ENCODE measurements at regions not wholly inside any gene's neighbourhood (a gene's known extent, or its start where the extent isn't known, plus 50 kb on each side); places are given as distances from the start of the nearest gene placed in this dataset.

DNA sequence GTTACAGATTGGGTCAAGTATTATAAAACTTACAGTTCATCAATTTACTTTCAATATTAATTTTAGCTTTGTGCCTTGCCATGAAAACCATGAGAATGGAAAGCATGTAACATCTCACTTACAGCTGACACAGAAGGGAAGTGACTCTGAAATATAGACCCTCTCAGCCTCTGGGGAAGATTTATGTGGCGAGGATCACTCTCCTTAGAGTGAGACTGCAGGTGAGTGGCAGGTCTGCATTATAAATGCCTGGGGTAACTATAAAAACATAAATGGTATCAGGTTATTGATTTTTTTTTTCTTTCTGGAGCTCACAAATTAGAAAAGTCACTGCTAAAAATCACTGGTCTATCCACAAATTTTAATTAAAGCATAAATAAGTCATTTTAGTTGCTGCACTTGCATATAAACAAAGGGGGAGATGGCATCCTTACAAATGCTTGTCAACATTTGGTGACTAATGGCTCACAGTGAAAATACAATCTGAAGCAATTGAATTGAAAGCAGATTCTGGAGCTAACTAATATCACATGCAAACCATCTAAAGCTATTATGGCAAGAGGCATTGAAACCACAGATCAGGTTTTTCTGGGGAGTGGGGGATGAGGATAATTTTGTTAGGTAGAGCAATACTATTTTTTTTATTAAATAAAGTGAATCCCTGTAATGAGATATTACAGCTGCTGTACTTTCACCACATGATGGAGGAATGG lies 200.9 kb downstream of the TM2D1 start:
- no peak for DNase-seq (ENCODE audit: low read depth in 3 of 3, low spot score in 1 of 3)

DNA sequence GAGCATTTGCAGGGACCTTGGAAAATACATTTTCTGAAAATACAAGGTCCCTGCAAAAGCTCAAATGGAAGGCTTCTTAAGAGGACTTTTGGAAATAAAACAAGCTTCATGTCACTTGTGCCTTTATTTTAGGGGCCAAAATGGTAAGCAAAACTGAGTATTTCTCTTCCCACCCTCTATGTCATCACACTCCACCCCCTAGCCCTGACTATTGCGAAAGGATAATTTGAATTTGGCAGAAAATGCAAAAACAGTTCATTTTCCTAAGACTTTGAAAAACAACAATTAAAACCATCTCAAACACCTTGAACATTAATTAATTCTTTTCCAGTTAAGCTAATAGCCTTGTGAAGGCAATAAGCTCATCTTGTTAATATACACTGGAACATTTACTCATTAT lies 201.7 kb downstream of the TM2D1 start:
- DNase-seq (ENCODE audit: low read depth in 3 of 3, low spot score in 1 of 3), result no peak

GRCh38 chr1:61520401-61520800 lies 204.5 kb downstream of the TM2D1 start:
- DNase-seq (ENCODE audit: low read depth in 3 of 3, low spot score in 1 of 3), result no peak

DNA sequence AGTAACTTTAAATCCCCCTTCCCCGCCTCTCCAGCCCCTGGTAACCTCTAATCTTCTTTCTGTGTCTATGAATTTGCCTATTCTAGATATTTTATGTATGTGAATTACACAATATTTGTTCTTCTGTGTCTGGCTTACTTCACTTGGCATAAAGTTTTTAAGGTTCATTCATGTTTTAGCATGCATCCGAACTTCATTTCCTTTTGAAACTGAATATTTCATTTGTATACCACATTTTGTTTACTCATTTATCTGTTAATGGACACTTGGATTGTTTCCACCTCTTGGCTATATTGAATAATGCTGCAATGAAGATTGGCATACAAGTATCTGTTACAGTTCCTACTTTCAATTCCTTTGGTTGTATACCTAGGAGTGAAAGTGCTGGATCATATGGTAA lies 205.3 kb downstream of the TM2D1 start:
- no peak for DNase-seq (ENCODE audit: low read depth in 3 of 3, low spot score in 1 of 3)

DNA sequence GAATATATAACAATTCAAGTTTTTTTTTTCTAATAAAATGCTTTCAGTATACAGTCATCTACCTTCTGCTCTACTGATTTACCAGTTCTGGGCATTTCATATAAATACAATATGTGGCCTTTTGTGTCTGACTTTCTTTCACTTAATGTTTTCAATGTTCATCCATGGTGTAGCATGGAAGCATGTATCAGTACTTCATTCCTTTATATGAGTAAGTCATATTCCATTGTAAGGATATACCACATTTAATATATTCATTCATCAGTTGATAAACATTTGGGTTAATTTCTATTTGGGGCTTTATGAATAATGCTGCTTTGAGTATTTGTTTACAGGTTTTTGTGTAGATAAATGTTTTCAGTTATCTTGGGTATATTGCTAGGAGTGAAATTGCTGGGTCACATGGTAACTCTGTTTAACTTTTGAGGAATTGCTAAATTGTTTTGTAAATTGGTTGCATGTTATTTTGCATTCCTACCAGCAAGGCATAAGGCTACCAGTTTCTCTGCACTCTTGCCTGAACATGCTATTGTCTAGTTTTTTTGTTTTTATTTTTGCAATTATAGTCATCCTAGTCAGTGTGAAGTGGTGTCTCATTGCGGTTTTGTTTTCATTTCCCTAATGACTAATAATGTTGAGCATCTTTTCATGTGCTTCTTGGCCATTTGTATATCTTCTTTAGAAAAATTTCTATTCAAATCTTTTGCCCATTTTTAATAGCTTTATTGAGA lies 206.1 kb downstream of the TM2D1 start:
- no peak for DNase-seq (ENCODE audit: low read depth in 3 of 3, low spot score in 1 of 3)

DNA sequence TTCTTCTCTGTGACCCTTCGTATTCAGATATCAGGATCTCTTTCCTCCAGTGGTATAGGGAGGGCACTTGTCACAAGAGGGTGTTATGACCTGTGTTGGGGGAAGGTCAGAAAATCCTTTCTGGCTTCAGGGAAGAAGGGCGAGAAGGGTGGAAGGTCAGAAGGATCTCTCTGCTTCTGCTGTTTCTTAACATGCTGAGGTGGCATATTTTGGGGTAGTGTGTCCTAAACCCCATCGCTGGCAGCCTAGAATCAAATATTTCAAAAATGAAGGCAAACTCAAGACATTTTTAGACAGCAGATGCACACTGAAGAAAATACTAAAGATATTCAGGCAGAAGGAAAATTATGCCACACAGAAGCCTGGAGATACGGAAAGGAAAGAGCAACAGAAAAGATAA lies 207.6 kb downstream of the TM2D1 start:
- no peak for DNase-seq (ENCODE audit: low read depth in 3 of 3, low spot score in 1 of 3)

- no peak for DNase-seq (ENCODE audit: low read depth in 3 of 3, low spot score in 1 of 3)
Observed at GRCh38 chr1:61515096-61515495, 209.8 kb downstream of the TM2D1 start.
